Stimulated activated CD4-positive, alpha-beta T cell treated with anti-CD3 and anti-CD28 coated beads, TNF-alpha, amount 100 ng/mL, for 4 hours (primary cell): ENCODE measurements at regions not wholly inside any gene's neighbourhood (a gene's known extent, or its start where the extent isn't known, plus 50 kb on each side); places are given as distances from the start of the nearest gene placed in this dataset.

ENCODE experiments used
- DNase-seq, 3 experiments: peaks; one replicate each; pipeline ENCODE4 v3.0.0-alpha.2; 2020; ENCODE audit warnings: low read depth in 3 of 3

DNA sequence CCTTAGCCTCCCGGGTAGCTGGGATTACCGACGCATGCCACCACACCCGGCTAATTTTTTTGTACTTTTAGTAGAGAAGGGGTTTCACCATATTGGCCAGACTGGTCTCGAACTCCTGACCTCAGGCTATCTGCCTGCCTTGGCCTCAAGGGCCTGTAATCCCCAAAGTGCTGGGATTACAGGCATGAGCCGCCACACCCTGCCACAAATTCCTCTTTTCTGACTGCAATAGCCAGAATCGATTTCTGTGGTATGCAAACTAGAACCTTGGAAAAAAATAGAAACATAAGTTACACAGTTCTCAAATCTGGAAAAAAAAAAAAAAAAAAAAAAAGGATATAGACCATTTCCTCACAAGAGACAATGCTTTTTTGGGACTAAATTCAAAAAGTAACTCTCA lies 184.6 kb upstream of the EGLN3 start:
- DNase-seq, result no peak

DNA sequence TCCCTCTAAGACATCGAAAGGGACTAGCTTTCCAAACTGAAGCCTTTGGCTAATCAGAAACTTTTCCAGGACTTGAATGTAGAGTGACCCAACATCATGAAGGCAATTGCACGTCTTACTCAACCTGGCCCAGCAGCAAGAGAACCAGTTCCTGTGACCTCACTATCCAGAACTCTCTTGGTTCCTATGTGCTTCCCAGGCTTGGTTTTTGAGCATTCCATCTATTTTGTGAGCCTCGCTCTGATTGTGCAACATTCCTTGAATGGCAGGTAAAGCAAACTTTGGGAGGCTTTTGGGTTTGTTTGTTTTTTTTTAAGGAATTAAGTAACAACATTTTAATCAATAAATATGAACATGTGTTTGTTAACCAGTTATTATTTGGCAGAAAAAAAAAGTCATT lies 183.6 kb upstream of the EGLN3 start:
- no peak for DNase-seq

DNA sequence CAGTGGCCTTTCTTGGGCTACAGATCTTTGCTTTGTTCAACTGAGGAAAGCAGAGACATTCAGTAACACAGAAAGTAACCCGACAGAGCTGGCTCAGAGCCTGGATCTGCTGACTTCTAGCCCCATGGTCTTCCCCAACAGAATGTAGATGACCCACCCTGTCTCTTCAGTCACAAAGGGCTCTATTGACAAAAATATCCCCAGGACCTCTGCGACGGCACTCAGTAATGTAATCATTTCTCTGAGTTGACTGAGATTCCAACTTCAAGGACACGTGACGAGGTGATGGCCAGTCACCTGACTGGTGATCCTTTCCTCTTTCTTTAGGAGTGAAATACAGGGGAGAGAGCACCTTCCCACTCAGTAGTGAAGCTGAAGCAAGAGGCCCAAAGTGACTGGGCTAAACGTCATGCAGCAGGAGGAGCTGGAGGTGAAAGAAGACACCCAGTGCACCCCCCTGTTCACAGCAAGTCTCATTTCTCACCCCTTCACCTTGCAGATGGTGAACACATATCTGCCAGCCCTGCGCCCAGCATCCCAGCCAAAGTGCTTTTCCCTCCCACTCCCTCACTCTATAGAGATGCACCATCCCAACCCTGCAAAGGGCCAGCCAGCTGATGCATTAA lies 179.2 kb upstream of the EGLN3 start:
- DNase-seq, result no peak

DNA sequence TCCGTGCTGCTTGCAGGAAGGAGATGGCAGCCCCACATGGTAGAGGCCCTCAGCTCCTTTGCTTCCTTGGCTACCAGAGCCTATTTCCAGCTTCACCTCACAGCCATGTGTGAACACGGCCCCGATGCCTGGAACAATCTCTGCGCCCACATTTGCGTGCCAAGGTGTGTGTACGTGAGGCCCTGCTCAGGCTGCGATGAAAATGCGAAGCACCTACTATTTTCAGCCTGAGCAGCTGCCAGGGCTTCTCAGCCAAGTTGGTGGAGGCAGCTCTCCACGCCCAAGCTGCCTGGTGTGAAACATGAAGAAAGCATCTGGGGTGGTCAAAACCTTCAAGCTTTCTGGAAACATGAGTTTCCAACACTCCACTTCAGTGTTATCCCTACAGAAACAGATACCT lies 177.8 kb upstream of the EGLN3 start:
- no peak for DNase-seq

DNA sequence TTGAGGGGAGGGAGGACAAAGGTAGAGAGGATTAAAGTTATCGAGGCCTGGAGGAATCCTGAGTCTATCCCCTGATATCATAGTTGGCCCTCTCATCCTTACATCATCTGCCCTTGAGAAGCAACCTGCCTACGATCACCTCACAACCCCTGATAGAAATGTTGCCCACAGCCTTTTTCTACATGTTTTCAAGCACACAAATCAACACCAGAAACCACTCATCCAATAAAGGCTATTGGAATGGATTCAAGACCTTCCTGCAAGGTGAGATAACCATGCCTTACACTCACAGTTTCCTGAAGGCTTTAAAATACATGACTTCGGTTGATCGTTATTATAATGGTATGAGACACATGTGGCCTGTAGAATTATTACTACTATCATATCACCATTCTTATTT lies 175.7 kb upstream of the EGLN3 start:
- no peak for DNase-seq

DNA sequence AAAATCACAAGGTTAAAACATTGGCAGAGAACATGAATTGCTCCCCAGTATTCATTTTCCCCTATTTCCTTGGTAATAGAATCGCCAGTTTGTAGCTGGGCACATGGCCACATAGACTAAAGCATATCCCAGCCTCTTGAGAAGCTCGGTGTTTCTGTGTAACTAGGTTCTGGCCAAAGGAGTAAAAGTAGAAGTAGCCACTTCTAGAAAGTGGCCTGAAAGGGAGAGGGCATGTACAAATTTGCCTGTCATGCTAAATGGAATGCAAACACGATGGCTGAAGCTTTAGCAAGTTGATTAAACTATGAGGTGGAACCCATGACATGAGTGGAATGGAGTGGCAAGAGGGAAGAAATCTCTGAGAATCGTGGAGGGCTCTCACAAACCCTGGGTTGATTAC lies 173.7 kb upstream of the EGLN3 start:
- DNase-seq, result no peak

DNA sequence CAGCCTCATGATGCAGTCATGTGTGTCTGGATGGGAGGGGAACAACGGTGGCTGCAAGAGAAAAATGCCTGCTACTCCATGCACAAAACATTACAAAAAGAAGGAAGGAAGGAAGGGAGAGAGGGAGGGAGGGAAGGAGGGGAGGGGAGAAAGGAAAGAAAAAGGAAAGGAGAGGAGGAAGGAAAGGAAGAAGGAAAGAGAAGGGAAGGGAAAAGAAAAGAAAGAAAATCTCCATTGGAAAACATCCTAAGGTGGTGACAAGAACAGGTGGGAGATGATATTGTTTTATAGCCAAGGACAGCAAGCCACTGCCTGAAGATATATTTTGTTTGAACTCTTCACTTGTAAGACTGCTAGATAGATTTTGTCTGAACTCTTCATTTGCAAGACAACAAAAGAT lies 171.8 kb upstream of the EGLN3 start:
- DNase-seq, result no peak

DNA sequence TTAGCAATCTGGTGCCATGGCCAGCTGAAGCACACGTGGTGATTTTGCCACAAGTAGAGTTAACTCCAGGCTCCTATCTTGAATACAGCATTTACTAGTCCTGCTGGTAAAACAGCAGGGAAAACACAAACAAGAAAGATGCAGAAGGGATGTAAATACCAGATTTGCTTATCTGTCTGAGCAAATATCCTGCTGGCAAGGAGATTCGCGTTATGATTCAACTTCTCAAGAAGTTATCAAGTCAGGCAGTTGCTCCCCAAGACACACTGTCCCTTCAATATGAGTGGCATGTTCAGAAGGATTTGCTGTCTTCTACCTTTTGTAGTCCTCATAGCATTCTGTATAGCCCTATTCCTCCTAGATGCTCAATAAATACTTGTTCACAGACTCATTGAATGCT lies 171.2 kb upstream of the EGLN3 start:
- no peak for DNase-seq

DNA sequence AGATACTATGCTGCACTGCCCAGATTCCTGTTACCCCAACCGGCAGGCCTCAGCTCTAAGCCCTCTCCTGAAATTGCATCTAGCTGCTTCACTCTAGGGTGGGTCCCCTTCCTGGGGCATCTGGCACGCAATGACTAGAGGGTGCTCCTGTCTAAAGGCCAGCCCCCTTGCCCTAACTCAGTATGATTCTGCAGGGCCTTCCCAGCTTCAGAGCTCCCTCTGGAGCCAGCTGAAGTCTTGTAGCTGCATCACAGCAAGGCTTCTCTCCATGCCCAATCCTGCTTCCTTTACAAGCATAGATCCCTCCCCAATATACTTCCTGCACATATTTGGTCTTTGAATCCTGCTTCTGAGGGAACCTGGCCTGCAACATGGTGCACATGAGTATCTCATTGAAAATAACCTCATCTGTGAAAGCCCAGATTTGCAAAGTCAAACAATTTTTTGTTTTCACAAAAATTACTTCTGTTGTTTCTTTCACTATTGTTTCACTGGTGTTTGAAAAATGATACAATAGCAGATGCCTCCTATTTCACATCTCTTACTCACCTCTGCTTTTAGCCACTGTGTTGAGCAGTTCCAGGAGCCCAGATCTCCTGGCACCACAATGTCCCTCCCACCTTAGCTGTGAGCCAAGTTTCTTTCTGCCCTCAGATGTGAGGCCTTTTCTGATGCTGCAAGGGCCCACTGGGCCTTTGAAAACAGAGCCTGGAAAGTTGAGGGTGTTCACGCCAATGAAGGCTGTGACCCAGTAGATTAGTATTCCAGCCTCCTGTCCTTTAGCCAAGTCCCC lies 169.5 kb upstream of the EGLN3 start:
- no peak for DNase-seq

DNA sequence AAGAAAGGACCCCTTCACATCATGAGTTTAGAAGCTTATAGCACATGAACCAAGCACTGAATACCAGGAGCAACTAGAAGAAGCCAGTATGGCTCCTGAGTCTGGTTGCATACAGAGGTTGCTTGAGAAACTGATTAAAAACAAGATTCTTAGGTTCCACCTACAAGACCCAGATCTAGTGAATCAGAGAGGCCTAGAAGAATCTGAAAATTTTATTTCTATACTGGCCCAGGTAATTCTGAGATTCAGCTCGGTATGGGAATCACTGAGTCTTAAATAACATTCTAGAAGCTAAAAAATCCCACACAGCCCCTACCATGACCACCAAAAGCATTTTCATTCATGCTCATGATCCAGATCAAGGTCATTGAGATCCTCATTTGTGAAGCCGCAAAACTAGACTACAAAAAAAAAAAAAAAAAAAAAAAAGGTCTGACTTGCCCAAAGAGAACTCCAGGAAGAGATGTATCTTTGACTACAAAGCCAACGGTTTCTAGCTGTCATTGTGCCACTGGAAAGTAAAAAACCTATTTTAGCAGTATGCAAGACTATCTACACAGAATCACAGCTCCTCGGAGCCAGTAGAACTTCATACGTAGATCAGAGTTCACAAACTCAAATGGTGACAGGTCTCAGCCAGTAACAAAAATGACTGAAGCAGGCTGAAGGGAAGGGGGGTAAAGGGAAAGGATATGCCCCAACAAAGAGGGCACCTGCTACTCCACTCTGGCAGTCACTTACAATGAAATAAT lies 168.4 kb upstream of the EGLN3 start:
- no peak for DNase-seq

DNA sequence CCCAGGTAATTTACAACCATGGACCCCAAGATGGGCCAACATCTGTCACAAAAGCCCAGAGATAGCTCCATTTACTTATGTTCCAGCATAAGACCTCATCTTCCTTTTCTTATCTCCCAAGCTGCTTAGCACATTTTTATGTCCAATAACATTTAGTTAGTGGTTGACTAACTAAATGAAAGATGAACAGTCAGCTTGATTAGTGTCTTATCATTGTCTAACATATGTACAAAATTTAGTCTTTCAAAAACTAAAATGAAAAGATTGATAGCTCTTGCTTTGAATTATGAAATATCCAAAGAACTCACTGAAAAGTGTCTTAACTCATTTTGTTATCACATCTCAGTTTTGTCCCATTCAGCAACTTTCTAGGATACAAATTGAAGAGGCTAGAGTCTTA lies 163.1 kb upstream of the EGLN3 start:
- no peak for DNase-seq

DNA sequence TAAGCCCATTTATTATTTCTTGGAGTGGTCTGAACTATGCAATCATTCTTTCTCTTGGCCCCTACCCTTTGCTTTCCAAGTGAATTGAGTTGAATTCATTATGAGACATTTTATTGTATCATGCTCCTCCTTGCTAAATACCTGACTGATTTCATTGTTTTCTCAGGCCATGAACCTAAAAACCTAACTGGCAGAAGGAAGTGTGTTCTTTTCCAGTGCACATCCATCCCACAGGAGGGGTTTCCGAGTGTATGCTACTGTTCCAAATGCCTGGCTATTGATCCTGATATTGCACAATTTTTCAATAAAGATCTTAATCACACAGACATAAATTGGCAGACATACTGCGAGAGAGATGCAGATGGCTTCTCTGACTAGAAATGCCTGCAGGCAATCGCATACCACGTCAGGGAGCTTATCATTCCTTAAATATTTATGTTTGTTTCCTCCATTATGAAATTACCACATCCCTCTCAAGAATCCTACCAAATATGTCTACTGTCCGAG lies 162.2 kb upstream of the EGLN3 start:
- DNase-seq, result no peak

DNA sequence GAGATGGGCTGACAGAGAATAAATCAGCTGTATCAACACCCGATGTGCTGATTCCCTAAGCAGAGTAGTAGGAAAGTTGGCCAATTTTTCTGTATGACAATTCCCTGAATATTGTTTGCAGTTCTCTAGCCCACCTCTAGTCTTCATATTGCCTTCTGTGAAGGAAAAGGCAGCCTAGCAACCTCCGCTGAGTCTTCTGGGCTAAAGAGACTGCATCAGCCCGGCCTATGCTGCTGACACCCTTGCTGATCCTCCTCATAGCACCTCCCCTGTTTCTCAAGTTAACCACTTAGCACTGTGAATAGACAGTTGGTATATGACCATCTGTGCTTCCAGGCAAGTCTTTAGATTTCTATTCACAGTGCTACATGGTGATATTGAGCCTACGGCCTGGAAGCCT lies 161.1 kb upstream of the EGLN3 start:
- DNase-seq, result no peak

DNA sequence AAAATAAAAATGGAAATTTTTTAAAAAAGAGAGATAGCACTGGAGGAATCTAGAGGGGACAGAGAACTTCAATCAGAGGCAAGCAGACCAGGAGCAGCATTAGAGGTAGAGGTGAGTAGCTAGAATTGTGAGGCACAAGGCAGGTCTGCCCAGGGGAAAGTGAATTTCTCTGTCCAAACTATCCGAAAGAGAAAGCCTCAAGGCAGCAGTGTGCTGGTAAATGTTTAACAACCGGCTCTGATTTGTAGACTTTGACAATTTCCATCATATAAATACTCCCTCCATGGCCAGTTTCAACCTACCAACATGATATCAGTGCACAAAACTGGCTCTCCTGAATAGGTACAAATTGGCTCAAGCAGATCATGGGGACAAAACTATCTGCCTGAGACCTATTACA lies 160.6 kb upstream of the EGLN3 start:
- no peak for DNase-seq

DNA sequence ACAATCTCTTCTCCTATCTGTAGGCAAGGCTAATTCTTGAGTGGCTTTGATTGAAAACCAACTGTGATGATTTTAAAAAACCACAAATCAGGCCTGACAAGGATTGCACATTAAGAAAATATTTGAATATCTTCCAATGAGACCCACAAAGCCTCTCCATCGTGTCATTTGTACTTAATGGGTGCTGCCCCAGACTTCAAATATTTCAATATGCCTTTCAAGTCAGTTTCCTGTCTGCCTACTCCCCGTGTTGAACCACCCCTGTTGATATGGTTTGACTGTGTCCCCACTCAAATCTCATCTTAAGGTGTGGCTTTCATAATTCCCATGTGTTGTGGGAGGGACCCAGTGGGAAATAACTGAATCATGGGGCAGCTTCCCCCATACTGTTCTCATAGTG lies 159.7 kb upstream of the EGLN3 start:
- no peak for DNase-seq

DNA sequence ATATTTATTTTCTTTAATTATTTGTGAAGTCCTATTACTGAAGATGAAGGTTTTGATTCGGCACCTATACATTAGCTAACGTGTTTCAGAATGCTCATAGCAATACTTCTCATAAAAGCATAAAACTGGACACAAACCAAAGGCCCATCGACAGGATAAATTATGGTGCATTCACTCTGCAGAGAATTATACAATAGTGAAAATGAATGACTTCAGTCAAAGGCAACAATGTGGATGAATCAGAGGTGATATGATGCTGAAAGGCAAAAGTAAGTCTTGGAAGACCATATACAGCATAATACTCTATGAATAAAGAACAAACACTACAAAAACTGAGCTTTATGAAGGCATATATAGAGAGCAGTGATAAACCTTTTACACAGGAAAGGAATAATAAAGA lies 156.6 kb upstream of the EGLN3 start:
- no peak for DNase-seq

DNA sequence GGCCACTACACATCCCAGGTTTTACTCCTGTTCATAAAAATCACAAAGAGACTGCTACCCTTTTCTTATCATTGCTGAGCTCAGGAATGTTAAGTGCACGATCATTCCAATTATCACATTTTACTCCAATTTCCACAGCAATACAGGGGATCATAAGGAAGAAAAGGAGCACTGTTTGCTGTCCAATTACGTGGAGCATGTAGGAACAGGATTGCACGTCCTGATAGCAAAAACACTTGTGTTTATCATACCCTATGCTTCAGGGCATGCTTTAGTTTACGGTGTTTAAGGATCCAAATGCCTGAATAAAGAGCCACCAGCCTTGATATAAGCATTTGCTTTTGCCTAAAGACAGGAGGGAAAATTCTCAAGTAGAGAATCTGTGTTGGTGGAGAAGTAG lies 155.4 kb upstream of the EGLN3 start:
- no peak for DNase-seq

DNA sequence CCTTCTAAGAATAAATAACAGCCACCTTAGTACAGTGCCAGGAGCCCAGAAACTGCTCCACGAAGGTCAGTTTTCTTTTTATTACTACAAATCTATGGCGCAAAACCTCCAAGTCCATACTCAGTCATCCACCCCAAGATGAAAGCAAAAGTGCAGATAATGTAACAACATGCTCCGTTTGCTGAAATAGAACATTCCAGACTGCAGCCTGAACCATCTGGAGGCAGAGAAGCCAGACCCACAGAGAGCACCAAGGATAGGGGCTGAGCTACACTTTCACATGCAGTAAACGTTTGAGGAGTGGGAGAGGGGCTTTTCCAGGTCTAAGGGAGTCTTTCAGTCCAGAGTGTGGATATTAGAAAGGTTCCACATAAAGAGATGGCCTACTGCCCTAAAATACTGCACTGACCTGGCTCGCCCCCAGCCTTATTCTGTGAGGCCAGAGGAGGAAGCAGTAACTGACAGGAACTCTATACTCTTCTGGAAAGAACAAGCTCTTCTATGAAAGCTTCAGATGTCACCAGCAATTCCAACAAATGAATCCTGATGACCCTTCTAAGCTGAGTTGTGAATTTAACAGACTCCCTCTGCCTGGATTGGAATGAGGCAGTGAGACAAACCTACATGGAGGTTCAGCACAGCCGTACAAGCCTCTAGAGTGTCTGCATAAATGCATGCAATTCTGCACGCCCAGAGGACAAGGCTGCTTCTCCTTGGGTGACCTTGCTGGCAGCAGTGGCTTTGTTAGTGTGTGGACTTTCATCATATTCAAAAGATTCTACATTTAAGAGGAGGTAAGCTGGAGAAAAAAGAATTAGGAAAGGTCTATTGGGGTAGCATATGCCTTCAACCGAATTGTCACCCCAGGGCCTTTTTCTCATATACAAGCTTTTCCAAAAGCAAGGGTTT lies 153.9 kb upstream of the EGLN3 start:
- no peak for DNase-seq

DNA sequence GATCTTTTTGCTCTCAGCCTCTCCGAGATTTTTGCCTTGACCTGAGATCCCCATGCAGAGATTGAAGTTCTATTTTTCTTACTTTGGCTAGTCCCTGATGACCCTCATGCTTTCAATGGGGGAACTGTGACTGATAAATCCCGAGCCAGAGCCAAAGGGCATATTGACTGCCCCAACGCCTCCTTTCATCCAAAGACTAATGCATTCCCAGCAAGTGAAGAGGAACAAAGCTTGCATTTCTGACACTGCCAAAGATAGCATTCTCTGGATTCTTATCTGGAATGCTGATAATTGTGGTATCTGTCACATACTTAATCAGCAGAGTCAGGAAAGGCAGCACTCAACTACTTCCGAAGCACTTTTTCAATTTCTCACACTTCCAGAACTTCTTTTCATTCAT lies 152.3 kb upstream of the EGLN3 start:
- no peak for DNase-seq

DNA sequence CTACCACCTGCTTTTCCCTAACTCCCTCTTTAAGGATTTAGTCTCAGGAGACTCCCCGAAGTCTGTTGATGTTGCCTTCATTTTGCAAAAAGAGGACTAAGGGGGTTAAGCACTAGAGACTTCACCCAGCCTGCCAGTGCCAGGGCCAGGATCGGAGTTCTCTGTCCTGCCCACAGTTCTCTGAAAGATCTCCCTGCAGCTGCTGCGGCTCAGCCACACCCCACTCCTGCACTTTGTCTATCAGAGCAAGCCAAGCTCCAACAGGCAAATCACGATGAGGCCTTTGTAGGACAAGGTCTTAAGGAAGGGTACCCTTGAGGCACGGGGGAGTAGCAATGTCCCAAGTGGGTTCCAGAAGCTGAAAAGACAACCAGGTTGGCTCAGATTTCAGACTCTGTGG lies 148.8 kb upstream of the EGLN3 start:
- no peak for DNase-seq

DNA sequence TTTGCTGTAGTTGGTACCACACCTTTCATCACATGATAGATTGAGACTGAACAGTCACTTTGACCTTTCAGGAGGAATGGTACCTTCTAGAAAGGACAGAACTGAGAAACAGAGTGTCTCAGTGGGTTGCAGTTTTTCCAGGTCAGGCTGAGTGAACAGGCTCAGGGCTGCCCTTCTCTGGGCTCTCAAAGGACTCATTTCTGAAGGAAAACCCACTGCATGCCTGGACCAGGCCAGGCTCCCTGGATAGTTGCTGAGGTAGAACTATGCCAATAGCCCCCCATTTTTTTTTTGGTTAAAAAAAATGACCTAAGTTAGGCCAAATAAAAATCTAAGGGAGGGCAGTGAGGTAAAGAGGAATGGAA lies 148.1 kb upstream of the EGLN3 start:
- no peak for DNase-seq
